ENCODE measurements at regions not wholly inside any gene's neighbourhood (a gene's known extent, or its start where the extent isn't known, plus 50 kb on each side); places are given as distances from the start of the nearest gene placed in this dataset.

- intact Hi-C loops (cut with DNase I) = no loop called here
- no peak for TF ChIP-seq CTCF (IDR thresholded peaks at IDR 0.05)
- ATAC-seq (no peak), FAIRE-seq (no peak), DNase-seq (no peak)
- Histone ChIP-seq H3K27ac (no peak overlapping the region), H3K4me1 (no peaks in the 10 kb centered on the region), H3K36me3 (no peaks in the 10 kb centered on the region), H3K4me3 (no peak overlapping the region), H3K27me3 (no peaks in the 10 kb centered on the region), H3K9me3 (no peaks in the 10 kb centered on the region)
- WGBS, 2 donors = 69 to 75% methylated on average over 2 of the region's 2 CpGs
These were observed 154.1 kb downstream of the GALC start for GRCh38 chr14:87838931-87839330.

GRCh38 chr14:87837296-87837695 lies 155.7 kb downstream of the GALC start:
- Histone ChIP-seq H3K27ac (no peak overlapping the region), H3K36me3 (no peaks in the 10 kb centered on the region), H3K4me1 (no peaks in the 10 kb centered on the region), H3K4me3 (no peak overlapping the region), H3K27me3 (no peaks in the 10 kb centered on the region), H3K9me3 (no peaks in the 10 kb centered on the region)
- no peak for ATAC-seq
- 68 to 86% methylated on average over 1 of the region's 1 CpG for WGBS, 2 donors
- intact Hi-C loops (cut with DNase I) = no loop called here
- no peak for FAIRE-seq
- no peak for DNase-seq
- no peak for TF ChIP-seq CTCF (IDR thresholded peaks at IDR 0.05)

GRCh38 chr14:87834594-87834993 lies 158.4 kb downstream of the GALC start:
- H3K27ac ChIP-seq = no peak overlapping the region
- ATAC-seq (no peak), DNase-seq (no peak), FAIRE-seq (no peak)
- intact Hi-C loops (cut with DNase I) = no loop called here
- 21 to 52% methylated on average over 1 of the region's 1 CpG for WGBS, 2 donors
- H3K4me1 ChIP-seq = no peaks in the 10 kb centered on the region
- no peaks in the 10 kb centered on the region for H3K27me3 ChIP-seq
- H3K4me3 ChIP-seq = no peak overlapping the region
- no peak for TF ChIP-seq CTCF (IDR thresholded peaks at IDR 0.05)
- H3K36me3 ChIP-seq = no peaks in the 10 kb centered on the region
- no peaks in the 10 kb centered on the region for H3K9me3 ChIP-seq

GRCh38 chr14:87833026-87833425 lies 160.0 kb downstream of the GALC start:
- DNase-seq (no peak), ATAC-seq (no peak), FAIRE-seq (no peak)
- intact Hi-C loops (cut with DNase I) = no loop called here
- Histone ChIP-seq H3K4me3 (no peak overlapping the region), H3K27ac (no peak overlapping the region), H3K27me3 (no peaks in the 10 kb centered on the region), H3K4me1 (no peaks in the 10 kb centered on the region), H3K9me3 (no peaks in the 10 kb centered on the region), H3K36me3 (no peaks in the 10 kb centered on the region)
- TF ChIP-seq CTCF (IDR thresholded peaks at IDR 0.05) = no peak
- WGBS, 2 donors = 33 to 34% methylated on average over 1 of the region's 1 CpG

GRCh38 chr14:87830443-87831096 lies 162.4 kb downstream of the GALC start:
- no peaks in the 10 kb centered on the region for H3K27me3 ChIP-seq
- FAIRE-seq (no peak), DNase-seq (no peak), ATAC-seq (no peak)
- H3K9me3 ChIP-seq = no peaks in the 10 kb centered on the region
- H3K4me3 ChIP-seq = no peak overlapping the region
- WGBS, 2 donors = 40 to 43% methylated on average over 2 of the region's 2 CpGs
- TF ChIP-seq CTCF (IDR thresholded peaks at IDR 0.05) = no peak
- H3K27ac ChIP-seq = no peak overlapping the region
- no peaks in the 10 kb centered on the region for H3K4me1 ChIP-seq
- intact Hi-C loops (cut with DNase I) = no loop called here
- H3K36me3 ChIP-seq = no peaks in the 10 kb centered on the region
